NOMO-1 treated with dmso at 0.1 percent for 144 hours (cell line): ENCODE measurements at regions not wholly inside any gene's neighbourhood (a gene's known extent, or its start where the extent isn't known, plus 50 kb on each side); places are given as distances from the start of the nearest gene placed in this dataset.

ENCODE experiments used
- DNase-seq: peaks from one replicate; lab custom pipeline; 2025; ENCODE audit not compliant: unreplicated experiment; lab: John Stamatoyannopoulos, UW

- DNase-seq: no peak
Measured at GRCh38 chr1:244192325-244192724, 141.2 kb downstream of the ZBTB18 start.

GRCh38 chr1:244196571-244197285, 145.6 kb downstream of the ZBTB18 start:
- no peak for DNase-seq

- no peak for DNase-seq
Measured at GRCh38 chr1:244197851-244198375, 146.8 kb downstream of the ZBTB18 start.

- DNase-seq: no peak
Measured at GRCh38 chr1:244199902-244200301, 148.8 kb downstream of the ZBTB18 start.

GRCh38 chr1:244200596-244200995, 149.5 kb downstream of the ZBTB18 start:
- no peak for DNase-seq

- no peak for DNase-seq
Measured at GRCh38 chr1:244201750-244202149, 150.7 kb downstream of the ZBTB18 start.

- DNase-seq: no peak
Measured at GRCh38 chr1:244204004-244204403, 152.9 kb downstream of the ZBTB18 start.

- no peak for DNase-seq
Measured at GRCh38 chr1:244205171-244205570, 154.1 kb downstream of the ZBTB18 start.

- no peak for DNase-seq
Measured at GRCh38 chr1:244205906-244206305, 154.8 kb downstream of the ZBTB18 start.

GRCh38 chr1:244207042-244207934, 156.2 kb downstream of the ZBTB18 start:
- no peak for DNase-seq

- no peak for DNase-seq
Measured at GRCh38 chr1:244207935-244208244, 156.8 kb downstream of the ZBTB18 start.

- no peak for DNase-seq
Measured at GRCh38 chr1:244209955-244210354, 158.9 kb downstream of the ZBTB18 start.

- DNase-seq: no peak
Measured at GRCh38 chr1:244210884-244211558, 159.9 kb downstream of the ZBTB18 start.

- no peak for DNase-seq
Measured at GRCh38 chr1:244211559-244211944, 160.5 kb downstream of the ZBTB18 start.

- no peak for DNase-seq
Measured at GRCh38 chr1:244212219-244212618, 161.1 kb downstream of the ZBTB18 start.

- DNase-seq: no peak
Measured at GRCh38 chr1:244212797-244213475, 161.9 kb downstream of the ZBTB18 start.

GRCh38 chr1:244214009-244214967, 163.2 kb downstream of the ZBTB18 start:
- no peak for DNase-seq

- no peak for DNase-seq
Measured at GRCh38 chr1:244216836-244217235, 165.8 kb downstream of the ZBTB18 start.

- DNase-seq: no peak
Measured at GRCh38 chr1:244217711-244218110, 166.6 kb downstream of the ZBTB18 start.

GRCh38 chr1:244218220-244218619, 167.1 kb downstream of the ZBTB18 start:
- no peak for DNase-seq
